Left renal pelvis (tissue), 4 donors: ENCODE measurements at regions not wholly inside any gene's neighbourhood (a gene's known extent, or its start where the extent isn't known, plus 50 kb on each side); places are given as distances from the start of the nearest gene placed in this dataset.
"Not testable (repeated sequence)": the region's sequence is repeated elsewhere in the genome, so short reads cannot be mapped to it uniquely, and the experiment has no call there.

Experiments
- DNase-seq, 4 donors: peaks; one replicate each; pipeline ENCODE4 v3.0.0-alpha.2; 2013; ENCODE audit warnings: low read depth in 4 of 4, low spot score in 3 of 4

DNA sequence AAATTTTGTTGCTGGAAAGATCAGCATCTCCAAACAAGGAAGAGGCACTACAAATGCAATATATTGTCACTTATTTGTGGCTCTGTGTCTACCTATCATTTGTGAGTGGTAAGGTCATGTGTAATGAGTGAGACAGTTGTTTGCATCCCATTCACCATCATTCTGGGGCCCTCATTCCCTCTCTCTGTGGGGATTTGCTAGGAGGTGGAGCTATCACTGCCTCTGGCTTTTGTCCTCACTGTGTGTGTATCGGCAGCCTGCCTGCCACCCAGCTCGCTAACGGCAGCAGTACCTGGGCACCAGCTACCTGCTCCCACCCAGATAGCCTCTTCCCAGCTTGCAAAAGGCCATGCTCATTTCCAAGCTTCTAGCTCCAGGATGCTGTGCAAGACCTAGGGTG is 379.2 kb upstream of the ZFHX3 start:
- no peak for DNase-seq

DNA sequence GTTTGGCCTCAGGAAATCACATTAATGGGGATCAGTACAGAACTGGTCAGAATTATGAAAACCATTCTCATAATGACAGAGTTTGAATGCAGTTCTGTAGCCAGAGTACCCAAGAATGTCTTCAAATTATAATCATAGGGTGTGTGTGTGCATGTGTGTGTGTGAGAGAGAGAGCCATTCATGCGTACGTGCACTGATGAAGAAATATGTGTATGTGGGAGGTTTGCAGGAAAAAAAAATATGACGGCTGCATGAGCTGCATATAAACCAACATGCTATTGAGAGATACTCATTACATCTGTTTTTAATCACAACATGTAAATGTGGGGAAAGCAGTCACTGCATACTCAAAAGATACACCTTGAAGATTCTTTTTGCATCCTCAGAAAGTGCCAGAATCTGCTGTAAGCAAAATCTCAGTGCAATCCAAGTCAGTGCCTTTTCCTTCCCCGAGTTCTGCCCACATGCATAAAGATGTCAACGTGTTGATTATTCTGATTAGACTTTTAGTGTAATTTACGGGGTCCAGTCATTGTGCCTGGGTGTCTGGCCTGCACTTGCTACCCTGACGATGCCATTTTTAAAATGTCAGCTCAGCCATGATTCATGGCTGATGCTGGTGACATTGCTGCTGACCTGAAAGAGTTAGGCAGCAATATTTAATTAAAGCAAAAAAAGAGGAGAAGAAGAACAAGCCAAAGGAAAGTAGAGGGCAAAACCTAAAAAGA is 378.7 kb upstream of the ZFHX3 start:
- no peak for DNase-seq

DNA sequence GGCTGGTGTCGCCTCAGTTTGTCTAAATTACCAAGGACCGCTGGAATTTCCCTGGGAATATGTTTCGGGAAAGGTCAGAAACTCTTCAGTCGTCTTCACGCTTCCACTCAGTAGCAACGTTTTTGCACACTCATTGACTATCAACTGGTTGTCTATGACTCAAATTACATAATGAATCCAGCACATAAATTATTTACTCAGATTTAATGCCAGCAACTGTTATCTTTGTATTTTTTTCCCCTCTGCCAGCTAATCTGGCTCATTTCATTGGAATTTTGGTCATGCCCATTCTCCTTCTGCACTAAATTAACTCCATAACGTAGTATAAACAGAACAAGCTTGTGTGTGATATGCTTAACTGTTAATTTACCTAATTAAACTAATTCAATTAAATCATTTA is 372.7 kb upstream of the ZFHX3 start:
- no peak for DNase-seq

DNA sequence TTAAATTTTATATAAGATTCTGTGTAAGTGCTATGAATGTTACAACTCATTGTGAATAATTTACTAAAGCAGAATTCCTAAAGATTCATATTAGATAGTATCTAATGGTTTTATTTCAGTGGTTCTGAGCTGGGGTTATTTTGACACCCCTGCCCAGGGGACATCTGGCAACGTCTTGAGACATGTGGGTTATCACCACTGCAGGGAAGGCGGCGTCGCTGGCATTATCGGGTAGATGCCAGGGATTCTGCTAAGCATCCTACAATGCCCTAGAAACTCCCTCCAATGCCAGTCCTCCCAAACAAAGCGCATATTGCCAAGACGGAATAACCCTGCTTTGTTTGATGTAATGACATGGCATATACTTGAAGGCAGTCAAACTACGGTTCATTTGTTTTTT is 372.3 kb upstream of the ZFHX3 start:
- DNase-seq, result no peak

DNA sequence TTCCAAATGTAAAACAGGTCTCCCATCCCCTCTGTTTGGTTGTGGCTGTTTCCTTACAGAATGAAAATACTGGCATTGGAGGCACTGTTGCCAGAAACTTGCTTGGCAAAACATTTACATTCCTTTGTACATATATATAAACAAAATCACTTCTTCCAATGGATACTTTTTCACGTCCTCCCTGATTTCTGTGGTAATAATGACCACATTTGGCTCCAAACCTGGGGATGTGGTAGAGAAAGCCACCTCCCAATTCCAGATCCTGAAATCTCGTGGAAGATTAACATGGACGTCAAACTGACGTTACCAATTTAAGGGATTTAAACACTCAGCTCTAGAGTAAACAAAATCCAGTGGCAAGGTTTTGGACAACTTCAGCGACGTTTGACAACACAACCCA is 370.8 kb upstream of the ZFHX3 start:
- no peak for DNase-seq

DNA sequence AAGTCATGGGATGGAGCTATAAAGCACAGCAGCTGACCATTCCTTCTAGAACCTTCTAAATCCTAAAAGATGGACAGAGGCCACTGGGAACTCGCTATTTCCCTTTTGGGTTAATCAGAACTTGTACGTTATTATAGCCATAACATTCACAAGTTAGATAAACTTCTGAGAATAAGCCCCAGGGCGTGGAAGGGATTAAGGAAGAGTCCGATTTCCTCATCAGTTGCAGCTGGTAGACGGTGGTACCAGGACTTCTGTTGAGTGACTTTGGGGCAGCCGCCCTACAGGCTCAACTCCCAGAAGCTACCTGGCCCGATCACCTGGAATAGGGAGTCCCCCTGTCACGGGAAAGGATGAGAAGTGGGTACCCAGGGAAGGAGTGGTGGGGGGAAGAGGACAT is 370.1 kb upstream of the ZFHX3 start:
- no peak for DNase-seq

DNA sequence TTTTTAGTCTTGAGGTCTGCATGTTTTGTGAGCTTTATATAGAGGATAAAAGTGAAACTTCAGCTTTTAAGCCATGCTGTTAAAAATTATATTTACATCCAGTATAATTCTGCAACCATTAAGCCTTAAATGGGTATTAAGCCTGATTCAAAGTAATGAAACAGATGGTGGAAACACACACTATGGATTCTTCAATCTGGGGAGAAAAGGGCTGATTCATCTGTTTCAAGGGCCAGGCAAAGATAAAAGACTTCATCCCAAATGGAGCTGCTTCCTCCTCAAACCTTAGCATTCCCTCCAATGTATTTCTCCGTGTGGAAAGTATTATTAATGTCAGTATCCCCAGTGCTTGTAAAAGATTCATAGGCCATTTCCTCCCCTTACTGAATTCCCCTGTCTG is 367.4 kb upstream of the ZFHX3 start:
- DNase-seq, result no peak

DNA sequence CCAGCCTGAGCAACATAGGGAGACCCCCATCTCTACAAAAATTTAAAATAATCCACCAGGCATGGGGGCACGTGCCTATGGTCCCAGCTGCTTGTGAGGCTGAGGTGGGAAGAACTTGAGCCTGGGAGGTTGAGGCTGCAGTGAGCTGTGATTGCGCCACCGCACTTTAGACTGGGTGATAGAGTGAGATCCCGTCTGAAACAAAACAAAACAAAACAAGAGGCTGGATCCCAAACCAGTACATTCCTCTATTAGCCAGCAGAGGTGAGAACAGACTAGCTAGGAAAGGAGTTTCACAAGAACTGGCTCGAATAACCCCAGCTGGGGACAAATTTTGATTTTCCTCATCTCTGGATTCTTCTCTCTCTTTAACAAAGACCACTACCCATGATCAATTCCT is 366.7 kb upstream of the ZFHX3 start:
- DNase-seq, result no peak

DNA sequence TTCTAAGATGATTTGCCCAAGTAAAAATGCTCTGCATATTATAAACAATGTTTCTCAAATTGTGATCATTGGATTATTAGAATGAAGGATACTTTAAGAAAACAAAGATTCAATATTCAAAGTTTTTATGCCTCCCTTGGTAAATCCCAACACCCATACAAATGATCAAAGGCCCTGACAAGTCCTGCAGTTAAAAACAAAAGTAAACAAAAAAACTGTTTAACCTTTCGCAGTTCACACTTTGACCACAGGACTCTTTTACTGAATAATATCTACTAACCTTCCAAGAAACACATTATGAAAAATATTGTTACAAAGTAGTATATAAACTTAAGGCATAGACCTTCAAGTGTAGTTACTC is 365.9 kb upstream of the ZFHX3 start:
- no peak for DNase-seq

DNA sequence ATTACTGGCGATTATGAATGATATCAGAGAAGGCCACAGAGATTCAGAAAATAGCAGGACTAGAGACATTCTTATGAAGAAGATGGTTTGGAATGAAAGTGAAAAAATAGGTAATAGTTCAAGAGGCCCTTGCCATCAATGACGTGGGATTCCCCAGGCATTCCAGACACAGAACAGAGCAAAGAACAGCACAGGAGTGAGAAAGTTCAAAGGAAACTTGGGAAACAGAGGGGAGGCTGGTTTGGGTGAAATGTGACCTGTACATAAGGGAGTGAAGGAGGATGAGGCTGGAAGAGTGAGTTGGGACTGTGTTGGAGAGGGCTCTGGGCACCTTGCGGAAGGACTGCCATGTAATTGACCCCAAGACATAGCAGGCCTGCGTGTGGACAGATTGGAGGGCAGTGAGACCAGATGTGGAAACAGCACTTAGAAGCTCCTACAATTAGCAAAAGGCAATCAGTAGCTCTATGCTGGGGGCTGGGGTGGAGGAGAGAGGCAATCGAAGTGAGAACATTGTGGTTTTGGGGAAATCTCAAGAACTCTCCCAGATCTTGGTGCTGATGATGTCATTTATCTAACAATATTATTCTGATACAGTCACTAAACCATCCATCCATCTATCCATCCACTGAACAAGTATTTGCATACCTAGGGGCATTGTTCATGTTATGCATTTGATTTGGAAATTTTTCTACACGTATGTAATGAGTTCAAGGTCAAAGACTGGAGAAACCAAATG is 365.3 kb upstream of the ZFHX3 start:
- no peak for DNase-seq

DNA sequence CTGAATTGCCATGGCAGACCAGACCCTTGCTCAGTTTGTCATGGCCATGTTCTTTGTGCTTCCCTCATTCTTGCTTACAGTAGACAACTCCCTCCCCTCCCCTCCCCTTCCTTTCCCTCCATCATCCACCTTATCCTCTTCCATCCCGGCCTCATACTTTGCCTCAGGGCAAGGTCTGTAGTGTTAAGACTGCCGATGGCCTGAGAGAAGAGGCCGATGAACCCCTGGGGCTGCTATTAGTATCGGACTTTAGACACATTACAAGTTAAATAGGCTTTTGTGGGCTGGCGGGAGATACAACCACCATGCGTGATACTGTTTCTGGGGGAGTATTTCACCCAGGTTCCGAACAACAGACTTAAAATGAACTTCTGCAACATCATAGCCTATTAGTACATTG is 364.5 kb upstream of the ZFHX3 start:
- no peak for DNase-seq

DNA sequence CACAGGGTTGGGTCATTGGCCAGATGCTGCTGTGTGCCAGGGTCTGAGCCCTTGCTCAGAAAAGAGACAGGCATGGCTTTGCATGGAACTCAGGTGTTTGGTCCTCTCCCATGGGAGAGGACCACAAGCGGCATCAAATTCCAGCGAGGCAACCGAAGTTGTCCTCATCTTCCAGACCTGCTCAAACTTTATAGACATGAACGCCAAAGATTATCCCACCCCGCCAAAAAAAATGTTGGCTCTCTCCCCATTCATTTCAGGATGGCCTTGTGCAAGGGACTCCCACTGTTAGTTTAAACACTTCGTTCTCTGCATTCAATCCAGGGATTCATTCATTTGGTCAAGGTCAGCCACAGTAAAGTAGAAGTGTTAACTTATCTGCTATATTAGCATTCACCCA is 360.8 kb upstream of the ZFHX3 start:
- DNase-seq, result no peak

DNA sequence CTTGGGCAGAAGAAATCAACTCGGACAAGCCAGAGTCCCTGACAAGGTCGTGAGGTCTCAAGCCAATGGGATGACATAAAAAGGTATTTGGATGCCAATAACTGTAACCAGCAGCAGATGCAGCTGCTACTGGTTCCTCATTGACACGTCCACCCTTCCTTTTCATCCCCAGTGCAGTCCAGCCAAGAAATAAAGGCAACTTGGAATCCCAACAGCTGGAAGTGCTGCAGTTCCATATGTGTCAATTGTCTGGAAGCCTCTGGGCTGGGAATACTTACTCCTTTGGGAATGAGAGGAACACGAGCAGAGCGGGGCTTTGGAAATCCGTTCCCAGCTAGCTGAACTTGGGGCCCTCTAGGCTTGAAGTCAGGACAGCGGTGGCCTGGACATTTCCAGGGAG is 360.4 kb upstream of the ZFHX3 start:
- DNase-seq, result no peak

DNA sequence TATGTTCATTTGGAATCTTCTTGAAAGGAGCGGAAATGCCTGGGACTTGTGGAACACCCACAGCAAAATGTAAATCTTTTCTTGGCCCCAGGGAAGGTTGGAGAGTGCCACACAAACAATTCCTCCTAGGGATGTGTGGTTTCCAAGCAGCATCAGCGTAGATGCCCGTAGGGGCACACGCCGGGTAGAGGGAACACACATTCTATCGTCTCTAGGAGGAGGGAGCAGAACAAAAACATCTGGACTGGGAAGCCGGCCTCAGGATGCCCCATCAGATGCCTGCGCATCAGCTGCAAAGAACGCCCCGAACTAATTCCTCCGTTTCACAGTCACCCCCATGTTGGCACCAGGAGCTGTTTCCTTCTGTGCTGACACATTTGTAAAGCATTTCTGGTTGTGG is 357.9 kb upstream of the ZFHX3 start:
- DNase-seq, result no peak

DNA sequence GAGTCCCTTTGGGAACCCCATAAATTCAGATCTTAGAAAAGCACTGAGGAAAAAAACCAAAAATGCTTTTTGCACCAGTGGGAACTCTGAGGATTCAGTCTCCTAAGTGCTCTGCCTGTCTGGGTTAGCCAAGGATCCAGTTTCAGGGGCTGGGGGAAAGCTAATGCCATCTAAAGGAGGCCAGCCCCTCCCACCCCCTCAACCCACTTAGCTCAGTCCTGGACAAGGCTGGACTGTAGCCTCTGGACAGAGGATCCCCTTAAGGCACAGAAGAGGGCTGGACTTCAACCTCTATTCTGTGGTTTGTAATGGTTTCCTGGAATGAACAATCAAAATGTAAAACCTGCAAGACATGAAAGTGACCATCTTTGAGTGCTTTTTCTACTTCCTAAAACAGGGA is 356.1 kb upstream of the ZFHX3 start:
- no peak for DNase-seq

DNA sequence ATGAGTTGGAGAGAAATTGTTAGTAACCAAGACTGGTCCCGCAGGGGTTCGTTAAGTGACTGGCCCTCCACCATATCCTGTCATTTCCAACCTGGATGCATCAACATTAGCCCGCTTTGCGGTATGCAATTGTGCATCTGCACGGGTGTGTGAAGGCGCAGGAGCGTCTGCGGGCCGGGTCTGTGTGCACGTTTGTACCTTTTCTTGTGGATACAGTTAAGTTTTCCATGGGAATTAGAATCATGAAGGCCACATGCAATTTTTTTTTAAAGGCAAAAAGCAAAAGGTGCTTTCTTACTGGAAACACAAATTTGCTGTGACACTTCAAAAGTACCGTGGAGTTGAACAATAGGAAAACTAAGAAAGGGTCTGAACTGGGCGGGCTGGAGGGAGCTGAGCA is 355.4 kb upstream of the ZFHX3 start:
- DNase-seq, result no peak

DNA sequence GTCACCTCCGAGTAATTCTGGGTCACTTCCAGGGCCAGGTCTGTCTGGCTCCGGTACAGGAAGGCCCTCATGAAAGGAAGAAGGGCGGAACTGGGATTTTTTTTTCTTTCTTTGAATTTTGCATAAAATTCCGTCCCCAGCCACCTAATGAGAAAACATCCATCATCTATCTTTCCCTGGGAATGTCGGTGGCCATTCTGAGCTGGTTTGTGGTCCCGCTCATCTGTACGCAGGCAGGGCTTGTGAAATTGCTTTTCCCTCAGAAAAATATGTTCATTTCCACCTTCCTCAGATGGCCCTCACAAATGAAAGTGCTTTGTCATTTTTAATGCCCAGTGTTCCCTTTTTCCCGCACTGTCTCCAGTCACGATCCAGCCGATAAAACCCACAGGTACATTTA is 353.0 kb upstream of the ZFHX3 start:
- no peak for DNase-seq

DNA sequence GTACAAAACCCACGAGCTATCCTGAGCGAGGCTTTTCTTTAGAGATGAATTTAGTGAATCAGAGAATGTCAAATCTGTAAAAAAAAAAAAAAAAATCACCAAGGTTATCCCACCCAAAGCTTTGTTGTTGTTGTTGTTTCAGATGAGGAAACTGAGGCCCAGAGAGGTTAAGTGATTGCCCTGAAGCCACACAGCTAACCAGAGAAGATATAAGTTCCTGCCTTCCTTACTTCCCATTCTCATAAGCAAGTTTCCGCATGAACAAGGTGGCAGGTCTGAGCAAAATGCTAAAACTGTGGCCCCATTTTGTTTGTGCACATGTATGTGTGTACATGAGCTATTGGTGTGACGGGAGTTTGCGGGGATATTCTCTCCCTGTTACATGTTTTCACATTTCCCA is 352.1 kb upstream of the ZFHX3 start:
- no peak for DNase-seq

DNA sequence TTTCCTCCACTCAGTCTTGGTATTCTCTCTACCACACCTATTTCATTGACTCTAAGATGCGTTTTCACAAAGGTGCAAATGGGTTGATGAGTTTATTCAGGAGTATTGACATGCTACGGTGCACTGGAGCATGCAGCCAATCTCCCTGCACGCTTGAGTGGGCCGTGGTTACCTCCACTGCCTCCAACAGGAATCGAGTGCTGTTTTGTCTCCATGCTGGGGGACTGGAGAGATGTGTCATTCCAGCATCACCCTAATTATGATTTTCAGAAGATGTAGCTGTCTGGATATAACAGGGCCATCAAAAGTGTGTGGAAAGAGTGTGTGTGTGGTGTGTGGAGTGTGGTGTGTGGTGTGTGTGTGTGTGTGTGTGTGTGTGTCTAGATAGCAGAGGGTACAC is 351.6 kb upstream of the ZFHX3 start:
- no peak for DNase-seq

DNA sequence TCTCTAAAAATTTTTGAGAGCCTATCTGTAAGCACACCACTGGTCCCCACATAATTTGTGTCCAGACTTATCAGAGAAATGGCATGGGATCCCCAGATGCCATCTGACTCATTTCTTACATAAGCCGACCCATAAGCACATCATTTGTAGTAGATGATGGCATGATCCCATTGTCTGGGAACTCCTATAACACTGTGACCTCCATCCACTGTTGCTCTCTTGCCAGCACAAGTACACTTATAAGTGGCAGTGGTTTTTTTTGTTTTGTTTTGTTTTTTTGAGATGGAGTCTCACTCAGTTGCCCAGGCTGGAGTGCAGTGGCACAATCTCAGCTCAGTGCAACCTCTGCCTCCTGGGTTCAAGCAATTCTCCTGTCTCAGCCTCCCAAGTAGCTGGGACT is 350.7 kb upstream of the ZFHX3 start:
- not testable (repeated sequence) for DNase-seq

DNA sequence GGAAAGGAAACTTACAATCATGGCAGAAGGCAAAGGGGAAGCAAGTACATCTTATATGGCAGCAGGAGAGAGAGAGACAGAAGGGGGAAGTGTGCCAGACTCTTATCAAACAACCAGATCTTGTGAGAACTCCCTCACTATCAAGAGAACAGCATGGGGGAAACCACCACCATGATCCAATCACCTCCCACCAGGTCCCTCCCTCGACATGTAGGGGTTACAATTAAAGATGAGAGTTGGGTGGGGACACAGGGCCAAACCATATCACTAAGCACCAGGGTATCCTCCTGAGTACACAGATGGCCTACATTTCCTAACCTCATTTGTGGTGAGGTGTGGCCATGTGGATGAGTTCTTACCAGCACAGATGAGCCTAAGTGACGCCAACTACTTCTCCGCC is 348.6 kb upstream of the ZFHX3 start:
- DNase-seq, result no peak

DNA sequence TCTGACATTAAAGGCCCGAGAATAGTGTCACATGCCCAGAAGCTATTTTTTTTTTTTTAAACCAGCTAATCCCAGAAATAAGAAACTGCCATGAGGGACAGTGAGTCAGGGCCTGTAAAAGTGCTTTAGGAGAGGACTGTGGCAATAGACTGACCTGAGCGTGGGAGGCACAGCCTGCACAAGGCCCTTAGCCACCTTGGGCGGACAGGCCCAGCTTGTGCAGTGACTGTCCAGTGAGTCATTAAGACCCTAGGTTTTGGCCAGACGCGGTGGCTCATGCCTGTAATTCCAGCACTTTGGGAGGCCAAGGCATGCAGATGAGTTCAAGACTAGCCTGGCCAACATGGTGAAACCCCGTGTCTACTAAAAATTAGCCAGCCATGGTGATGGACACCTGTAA is 343.0 kb upstream of the ZFHX3 start:
- DNase-seq, result no peak

DNA sequence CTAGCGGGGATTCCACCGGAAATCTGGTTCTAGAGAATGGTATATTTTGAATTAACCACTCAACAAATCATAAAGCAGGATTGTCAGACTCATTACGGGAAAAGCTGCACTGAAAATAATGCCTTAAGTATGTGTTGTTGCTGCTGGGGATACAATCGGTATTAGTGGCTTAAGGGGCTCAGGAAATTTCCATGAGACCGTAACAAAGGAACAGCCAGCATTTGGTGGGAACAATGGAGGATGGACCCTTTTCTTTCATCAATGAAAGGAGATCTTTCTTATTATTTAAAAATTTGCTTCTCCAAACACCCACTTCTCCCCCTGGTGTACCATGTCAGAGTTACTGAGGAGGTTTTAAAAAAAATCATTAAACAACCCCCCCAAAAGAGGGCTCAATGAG is 342.6 kb upstream of the ZFHX3 start:
- no peak for DNase-seq
